C1 segment of cervical spinal cord (tissue), 14 donors: ENCODE measurements at regions not wholly inside any gene's neighbourhood (a gene's known extent, or its start where the extent isn't known, plus 50 kb on each side); places are given as distances from the start of the nearest gene placed in this dataset.

Experiments
- DNase-seq, 14 donors: peaks; one replicate each; lab custom pipeline; 2025; lab: John Stamatoyannopoulos, UW

DNA sequence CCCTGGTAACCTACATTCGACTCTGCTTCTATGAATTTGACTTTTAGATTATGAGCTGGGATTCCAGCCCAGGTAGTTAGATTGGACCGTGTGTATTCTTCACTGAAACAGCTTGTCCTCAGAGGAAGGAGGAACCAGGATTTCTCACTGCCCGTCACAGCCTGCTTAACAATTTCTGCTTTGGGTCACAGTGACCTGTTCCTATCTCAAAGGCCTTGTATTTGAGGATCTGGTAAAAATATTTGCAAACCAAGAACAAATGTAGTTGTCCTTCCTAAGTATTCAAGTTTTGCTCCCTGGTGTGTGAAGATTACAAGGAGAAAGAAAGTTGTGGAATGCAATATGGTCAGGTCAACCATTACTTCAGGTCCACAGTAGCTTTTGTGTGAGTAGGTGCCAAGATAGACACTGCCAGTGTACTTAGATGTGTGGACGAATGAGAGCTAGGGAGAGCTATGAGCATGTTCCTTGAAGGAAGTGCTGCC, 55.1 kb downstream of the KIF4B start:
- DNase-seq, result no peak

GRCh38 chr5:155069961-155070360, 56.4 kb downstream of the KIF4B start:
- DNase-seq, result no peak

- no peak for DNase-seq
Observed at GRCh38 chr5:155070781-155071180, 57.2 kb downstream of the KIF4B start.

DNA sequence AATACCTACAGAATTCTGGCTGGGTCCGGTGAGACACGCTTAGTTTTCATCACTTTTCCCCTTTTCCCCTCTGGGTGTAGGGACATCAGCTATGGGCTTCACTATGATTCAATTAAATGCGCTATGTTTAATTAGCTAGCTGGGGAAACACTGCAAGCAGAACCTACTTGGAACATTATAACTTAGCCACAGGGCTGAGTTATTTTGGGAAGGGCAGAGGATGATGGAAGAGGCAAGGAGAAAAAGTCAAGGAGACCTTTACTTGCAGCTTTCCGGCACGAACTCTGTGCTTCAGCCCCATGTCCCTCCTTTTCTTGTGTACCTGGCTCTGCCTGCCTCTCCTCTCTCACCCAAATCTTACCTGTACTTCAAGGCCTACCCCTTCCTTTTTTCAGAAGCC, 62.8 kb downstream of the KIF4B start:
- no peak for DNase-seq

DNA sequence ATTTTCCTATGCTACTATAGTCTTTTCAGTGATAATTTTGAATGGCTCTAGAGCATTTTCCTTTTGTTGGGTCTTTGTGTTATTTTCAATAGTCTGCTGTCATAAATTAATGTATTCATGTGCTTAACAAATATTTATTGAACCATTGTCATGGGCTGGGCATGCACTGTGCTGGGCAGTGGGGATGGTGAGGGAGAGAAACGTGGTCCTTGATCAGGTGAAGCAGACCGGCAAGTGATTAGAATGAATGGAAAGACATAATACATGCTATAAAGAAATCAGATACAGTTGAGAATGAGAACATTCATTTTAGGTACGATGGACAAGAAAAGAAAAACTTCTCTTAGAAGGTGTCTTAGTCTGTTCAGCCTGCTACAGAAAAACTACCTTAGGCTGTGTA, 66.1 kb downstream of the KIF4B start:
- DNase-seq, result no peak

- DNase-seq, result no peak
Observed at GRCh38 chr5:155080721-155081120, 67.2 kb downstream of the KIF4B start.

GRCh38 chr5:155081618-155082017, 68.1 kb downstream of the KIF4B start:
- no peak for DNase-seq

DNA sequence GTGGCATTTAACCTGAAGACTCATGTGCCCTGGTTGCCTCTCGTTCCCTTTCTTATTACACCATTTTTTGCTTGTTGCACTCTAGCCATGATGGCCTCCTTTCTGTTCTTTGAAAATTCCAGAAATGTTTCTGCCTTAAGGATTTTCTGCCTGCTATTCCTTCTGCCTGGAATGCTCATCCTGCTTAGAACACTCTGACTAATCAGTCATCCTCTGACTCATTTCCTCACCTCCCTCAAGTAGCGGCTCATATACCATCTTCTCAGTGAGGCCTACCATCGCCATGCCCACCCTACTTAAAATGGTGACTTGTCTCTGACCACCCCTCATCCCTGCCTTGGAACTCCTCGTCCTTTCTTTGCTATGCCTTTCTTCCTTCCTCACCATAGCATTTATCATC, 68.8 kb downstream of the KIF4B start:
- DNase-seq, result no peak

- no peak for DNase-seq
Observed at GRCh38 chr5:155085282-155085989, 71.9 kb downstream of the KIF4B start.

DNA sequence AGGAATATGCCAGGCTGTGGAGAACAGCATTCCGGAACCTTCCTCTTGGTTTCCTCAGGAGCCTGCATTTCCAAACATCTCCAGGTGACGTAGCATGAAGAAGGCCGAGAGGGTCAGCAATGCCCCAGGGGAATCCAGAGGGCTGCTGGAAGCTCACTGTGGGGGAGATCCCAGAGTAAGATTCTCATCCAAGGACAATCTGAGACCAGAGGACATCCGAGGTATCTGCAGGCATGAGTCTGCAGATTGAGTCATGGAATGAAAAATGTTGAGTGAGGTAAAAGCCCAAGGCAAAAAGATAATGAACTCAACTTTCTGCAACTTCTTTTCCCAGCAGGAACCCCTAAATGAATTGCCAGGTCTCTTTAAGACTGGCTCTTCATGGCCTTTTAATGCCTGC, 73.5 kb downstream of the KIF4B start:
- no peak for DNase-seq

DNA sequence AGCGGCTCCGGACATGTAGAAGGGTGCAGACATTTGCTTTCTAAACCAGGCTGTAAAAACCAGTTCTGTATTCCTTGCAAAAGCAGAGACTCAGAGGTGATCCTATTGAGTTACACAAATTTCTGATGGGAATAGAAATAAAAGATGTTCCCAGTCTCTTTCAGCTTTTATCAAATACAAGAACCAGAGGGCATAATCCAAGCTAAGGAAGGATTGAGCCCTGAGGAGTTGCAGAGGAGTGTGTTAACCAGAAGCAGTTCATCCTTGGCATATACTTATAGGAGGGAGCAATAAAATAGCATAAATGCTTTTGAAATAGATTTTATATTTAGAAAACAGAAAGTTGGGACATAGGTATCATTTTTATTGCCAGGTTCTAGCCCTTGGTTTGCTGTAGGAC, 75.3 kb downstream of the KIF4B start:
- no peak for DNase-seq

DNA sequence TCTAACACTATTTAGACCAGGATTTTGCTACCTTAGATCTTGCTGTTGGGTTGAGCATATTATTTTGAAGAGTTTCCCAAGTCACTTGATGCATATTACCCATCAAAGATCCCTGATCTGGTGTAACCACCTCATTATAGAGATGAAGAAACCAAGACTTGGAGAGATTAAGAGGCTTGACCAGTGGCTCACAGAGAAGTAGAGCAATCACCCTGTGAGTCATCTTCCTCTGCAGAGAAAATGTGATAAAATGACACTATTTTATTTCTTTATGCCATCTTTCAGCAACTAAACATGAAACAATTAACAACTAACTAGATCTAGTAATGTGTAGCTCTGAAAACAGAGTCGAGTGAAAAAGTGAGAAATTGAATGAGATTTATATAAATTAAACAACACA, 76.1 kb downstream of the KIF4B start:
- no peak for DNase-seq

- DNase-seq, result no peak
Observed at GRCh38 chr5:155091063-155091648, 77.6 kb downstream of the KIF4B start.

- DNase-seq, result no peak
Observed at GRCh38 chr5:155091768-155092717, 78.5 kb downstream of the KIF4B start.

GRCh38 chr5:155094455-155094854, 80.9 kb downstream of the KIF4B start:
- DNase-seq, result no peak

GRCh38 chr5:155097995-155098394, 84.4 kb downstream of the KIF4B start:
- DNase-seq, result no peak

DNA sequence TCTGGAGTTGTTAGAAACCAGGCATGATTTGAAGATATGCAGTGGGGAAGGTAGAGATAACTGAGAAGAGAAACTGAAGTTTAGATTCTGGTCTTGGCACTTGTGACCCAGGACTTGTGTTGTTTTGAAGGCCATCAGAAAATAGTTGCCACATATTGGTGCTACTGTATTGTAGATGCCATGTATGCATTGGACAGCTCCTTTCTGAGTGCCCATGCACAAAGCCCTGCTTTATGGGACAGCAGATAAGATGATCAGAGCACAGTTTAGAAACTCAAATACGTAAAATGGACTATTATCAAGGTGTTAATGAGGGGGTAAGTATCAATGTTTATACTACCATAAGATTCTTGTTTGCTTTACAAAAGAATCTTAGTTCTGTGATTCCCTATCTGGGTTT, 84.9 kb downstream of the KIF4B start:
- no peak for DNase-seq

GRCh38 chr5:155101697-155102096, 88.1 kb downstream of the KIF4B start:
- no peak for DNase-seq

- DNase-seq, result no peak
Observed at GRCh38 chr5:155103146-155103545, 89.6 kb downstream of the KIF4B start.

- DNase-seq, result no peak
Observed at GRCh38 chr5:155104441-155104840, 90.9 kb downstream of the KIF4B start.

DNA sequence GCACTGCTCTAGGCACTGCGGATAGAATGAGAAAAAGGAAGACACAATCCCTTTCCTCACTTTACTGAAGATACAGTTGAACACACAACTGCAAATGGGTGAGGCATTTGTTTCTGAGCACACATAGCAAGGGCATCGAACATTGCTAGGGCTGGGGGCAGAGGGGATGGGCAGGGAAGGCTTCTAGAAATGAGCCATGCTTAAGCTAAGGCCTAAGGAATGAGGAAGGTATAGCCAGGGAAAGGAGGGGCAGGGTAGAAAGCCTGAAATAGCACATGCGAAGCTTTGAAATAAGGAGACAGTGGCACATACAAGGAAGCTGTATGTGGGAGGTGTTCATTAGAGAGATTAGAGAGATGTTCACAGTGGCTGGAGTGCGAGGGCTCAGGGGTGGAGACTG, 92.7 kb downstream of the KIF4B start:
- DNase-seq, result no peak

DNA sequence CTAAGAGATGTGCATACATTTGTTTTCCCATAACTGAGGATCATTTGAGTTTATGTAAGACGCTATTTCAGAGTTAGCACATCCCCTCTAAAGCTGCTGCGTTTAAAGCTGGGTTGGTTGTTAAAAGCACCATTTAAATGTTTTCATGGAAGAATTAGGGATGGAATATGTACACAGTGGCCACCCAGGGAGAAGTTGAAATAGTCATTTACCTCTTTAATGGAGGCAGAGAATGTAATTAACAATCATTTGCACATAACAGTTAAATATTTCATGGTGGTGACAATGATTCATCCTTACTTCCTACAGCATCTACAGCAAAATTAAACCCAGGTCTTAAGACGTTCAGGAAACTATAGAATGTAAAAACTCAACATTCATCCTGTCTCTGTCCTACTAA, 100.3 kb downstream of the KIF4B start:
- no peak for DNase-seq
